ENCODE measurements at regions not wholly inside any gene's neighbourhood (a gene's known extent, or its start where the extent isn't known, plus 50 kb on each side); places are given as distances from the start of the nearest gene placed in this dataset.

GRCh38 chr1:214120951-214121350, 133.2 kb downstream of the PROX1 start:
- TF ChIP-seq, protein P1, sequence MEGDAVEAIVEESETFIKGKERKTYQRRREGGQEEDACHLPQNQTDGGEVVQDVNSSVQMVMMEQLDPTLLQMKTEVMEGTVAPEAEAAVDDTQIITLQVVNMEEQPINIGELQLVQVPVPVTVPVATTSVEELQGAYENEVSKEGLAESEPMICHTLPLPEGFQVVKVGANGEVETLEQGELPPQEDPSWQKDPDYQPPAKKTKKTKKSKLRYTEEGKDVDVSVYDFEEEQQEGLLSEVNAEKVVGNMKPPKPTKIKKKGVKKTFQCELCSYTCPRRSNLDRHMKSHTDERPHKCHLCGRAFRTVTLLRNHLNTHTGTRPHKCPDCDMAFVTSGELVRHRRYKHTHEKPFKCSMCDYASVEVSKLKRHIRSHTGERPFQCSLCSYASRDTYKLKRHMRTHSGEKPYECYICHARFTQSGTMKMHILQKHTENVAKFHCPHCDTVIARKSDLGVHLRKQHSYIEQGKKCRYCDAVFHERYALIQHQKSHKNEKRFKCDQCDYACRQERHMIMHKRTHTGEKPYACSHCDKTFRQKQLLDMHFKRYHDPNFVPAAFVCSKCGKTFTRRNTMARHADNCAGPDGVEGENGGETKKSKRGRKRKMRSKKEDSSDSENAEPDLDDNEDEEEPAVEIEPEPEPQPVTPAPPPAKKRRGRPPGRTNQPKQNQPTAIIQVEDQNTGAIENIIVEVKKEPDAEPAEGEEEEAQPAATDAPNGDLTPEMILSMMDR (IDR thresholded peaks at IDR 0.05; ENCODE audit: low read depth, low read length, poor library complexity, severe bottlenecking) = no peak
- TF ChIP-seq EZH2phosphoT487 (IDR thresholded peaks at IDR 0.05; ENCODE audit: borderline replicate concordance, low read length) = no peak

Data from DOHH2 (cell line).